ENCODE measurements at regions not wholly inside any gene's neighbourhood (a gene's known extent, or its start where the extent isn't known, plus 50 kb on each side); places are given as distances from the start of the nearest gene placed in this dataset.

DNA sequence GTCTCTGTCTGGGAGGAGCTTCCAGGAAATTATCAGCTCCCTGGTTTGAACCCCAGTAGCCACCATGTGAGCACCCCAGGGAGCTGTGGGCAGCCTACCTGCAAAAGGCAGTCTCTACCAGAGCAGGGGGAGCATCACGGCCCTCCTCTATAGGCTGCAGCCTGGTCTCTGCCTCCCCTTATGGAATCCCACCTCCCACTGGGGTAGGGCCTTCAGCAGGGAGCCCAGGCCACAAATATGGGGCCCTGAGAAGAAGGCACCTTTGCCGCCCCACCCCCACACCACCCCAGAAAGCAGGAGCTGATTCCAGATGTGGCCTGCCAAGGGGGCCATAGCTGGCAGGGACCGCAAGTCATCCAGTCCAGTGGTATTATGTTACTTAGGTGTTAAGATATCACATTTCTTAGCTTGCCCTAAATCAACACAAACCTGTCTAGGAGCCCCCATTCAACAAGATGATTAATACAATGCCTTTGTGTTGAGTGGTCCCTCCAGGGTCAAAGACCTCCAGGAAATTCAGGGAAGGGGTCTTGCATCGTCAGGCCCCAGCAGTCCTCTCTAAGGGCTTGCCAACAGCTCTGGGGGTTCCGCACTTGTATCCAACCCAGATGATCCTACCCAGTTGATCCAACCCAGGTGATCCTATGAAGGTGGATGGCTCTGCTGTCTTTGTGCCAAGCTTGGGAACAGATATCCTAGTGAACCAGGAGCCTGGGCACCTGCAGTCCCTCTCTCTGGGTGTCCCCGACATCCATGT lies 114.9 kb downstream of the OAT start:
- no peaks in the 10 kb centered on the region for H3K27me3 Mint-ChIP-seq
- H3K4me3 Mint-ChIP-seq = no peak overlapping the region
- intact Hi-C loops (cut with micrococcal nuclease) = no loop called here
- peaks cover 24% of the 10 kb centered on the region for H3K4me1 Mint-ChIP-seq (ENCODE audit: low read depth)
- H3K27ac Mint-ChIP-seq = no peak overlapping the region
- H3K36me3 Mint-ChIP-seq (ENCODE audit: low read depth) = peaks cover 18% of the 10 kb centered on the region
- peaks cover 27% of the 10 kb centered on the region for H3K9me3 Mint-ChIP-seq

DNA sequence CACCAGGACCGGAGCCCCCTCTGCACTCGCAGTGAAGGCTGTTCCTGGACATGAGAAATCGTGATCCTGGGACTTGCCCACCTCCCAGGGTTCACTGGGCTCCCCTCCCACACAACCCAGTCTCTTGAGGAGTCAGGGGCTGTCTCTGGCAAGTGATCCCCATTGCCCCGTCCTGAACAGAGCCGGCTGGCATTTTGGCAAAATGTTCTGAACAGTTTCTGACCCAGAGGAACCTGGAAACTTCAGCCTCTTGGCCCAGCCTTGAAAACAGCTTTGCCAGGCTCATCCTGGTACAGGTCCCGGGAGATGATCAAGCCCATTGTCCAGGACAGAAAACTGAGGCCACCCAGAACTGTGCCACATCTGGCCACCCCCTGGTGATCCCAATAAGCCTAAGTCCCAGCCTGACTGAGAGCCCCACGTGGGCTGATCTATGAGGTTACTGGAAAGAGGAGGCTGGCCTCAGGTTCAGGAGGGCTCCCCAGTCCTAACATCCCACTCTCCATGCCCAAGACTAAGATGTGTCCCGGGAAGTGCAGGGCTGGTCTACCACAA lies 115.7 kb downstream of the OAT start:
- Mint-ChIP-seq H3K4me1 (ENCODE audit: low read depth) (peaks cover 16% of the 10 kb centered on the region), H3K27ac (no peak overlapping the region)

DNA sequence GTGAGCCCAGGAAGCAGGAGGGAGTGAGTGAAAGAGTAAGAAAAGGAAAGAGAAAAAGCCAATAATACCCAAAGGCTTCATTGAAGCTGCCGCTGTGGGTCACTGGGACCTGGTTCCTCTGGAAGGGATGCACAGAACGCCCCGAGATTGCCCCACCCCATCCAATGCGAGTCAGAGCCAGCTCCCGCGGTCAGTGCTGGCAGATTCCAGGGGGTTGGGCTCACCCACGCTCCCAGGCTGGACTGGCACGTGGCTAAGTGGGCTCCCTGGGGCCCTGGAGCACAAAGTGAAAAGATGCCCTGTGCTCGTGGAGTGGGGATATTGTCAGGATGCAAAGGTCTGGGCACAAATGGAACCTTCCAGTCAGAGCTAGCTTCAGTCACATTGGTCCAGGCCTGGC lies 117.0 kb downstream of the OAT start:
- Mint-ChIP-seq H3K4me3 (no peak overlapping the region), H3K27ac (no peak overlapping the region), H3K9me3 (peaks cover 36% of the 10 kb centered on the region), H3K4me1 (ENCODE audit: low read depth) (peaks cover 14% of the 10 kb centered on the region), H3K36me3 (ENCODE audit: low read depth) (peaks cover 18% of the 10 kb centered on the region), H3K27me3 (no peaks in the 10 kb centered on the region)
- intact Hi-C loops (cut with micrococcal nuclease) = no loop called here

More for the DNA sequence above, 115.7 kb downstream of the OAT start:
- Mint-ChIP-seq H3K27me3 (no peaks in the 10 kb centered on the region), H3K4me3 (no peak overlapping the region), H3K9me3 (peaks cover 27% of the 10 kb centered on the region), H3K36me3 (ENCODE audit: low read depth) (peaks cover 18% of the 10 kb centered on the region)
- intact Hi-C loops (cut with micrococcal nuclease) = no loop called here

DNA sequence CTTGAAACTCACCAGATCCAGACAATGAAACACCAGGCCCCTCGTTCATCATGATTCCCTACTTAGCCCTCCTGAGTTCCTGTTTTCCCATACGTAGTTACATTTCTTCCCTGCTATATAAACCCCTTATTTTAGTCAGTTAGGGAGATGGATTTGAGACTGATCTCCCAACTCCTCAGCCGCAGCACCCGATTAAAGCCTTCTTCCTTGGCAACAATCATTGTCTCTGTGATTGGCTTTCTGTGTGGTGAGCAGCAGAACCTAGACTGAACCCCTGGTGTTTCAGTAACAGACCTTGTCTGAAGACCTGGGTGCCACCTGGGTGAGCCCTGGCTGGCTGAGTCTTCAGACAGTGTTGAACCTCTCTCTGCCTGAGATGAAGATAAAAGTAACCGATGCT lies 118.0 kb downstream of the OAT start:
- Mint-ChIP-seq H3K4me1 (ENCODE audit: low read depth) (peaks cover 21% of the 10 kb centered on the region), H3K4me3 (no peak overlapping the region), H3K36me3 (ENCODE audit: low read depth) (peaks cover 18% of the 10 kb centered on the region), H3K27me3 (no peaks in the 10 kb centered on the region), H3K27ac (no peak overlapping the region), H3K9me3 (peaks cover 36% of the 10 kb centered on the region)
- intact Hi-C loops (cut with micrococcal nuclease) = no loop called here

DNA sequence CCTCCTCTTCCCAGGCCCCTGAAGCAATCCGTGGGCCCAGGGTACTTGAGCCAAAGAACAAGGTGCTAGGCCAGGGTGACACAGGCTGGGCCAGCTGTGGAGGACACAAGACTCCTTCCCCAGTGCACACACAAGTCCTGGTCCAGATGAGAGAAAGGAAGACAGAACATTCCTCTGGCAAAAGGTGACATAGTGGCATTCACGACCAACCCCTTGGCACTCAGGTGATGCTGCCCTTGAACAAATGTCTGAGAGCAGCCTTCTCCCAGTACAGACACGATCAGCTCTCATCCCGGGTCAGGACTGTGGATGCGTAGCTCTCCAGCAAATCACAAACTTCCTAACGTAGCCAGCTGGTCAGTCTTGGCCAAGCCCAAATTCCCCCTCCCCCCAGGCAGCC lies 118.5 kb downstream of the OAT start:
- intact Hi-C loops (cut with micrococcal nuclease) = no loop called here
- H3K4me1 Mint-ChIP-seq (ENCODE audit: low read depth) = peaks cover 26% of the 10 kb centered on the region
- no peak overlapping the region for H3K27ac Mint-ChIP-seq
- no peak overlapping the region for H3K4me3 Mint-ChIP-seq
- peaks cover 18% of the 10 kb centered on the region for H3K36me3 Mint-ChIP-seq (ENCODE audit: low read depth)
- peaks cover 36% of the 10 kb centered on the region for H3K9me3 Mint-ChIP-seq
- no peaks in the 10 kb centered on the region for H3K27me3 Mint-ChIP-seq

DNA sequence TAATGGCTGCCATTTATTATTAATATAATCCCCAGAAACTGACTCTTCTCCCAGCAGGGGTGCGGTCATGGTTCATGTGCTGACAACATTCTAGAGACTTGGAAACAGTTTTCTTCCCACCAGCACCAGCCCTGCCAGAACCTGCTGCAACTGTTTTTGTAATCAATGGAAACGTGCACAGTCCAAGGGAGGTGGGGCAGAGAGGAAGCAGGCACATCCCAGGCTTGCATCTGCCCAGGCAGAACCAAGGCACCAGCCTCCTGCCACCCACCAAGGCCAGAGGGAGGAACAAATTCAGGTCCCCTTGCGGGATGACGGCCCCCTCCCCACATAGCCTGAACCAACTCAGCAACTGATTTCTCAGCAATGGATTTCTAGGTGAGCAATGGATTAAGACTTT lies 119.0 kb downstream of the OAT start:
- intact Hi-C loops (cut with micrococcal nuclease) = no loop called here
- H3K27ac Mint-ChIP-seq = no peak overlapping the region
- H3K4me3 Mint-ChIP-seq = no peak overlapping the region
- no peaks in the 10 kb centered on the region for H3K27me3 Mint-ChIP-seq
- H3K9me3 Mint-ChIP-seq = peaks cover 36% of the 10 kb centered on the region
- peaks cover 18% of the 10 kb centered on the region for H3K36me3 Mint-ChIP-seq (ENCODE audit: low read depth)
- peaks cover 26% of the 10 kb centered on the region for H3K4me1 Mint-ChIP-seq (ENCODE audit: low read depth)

DNA sequence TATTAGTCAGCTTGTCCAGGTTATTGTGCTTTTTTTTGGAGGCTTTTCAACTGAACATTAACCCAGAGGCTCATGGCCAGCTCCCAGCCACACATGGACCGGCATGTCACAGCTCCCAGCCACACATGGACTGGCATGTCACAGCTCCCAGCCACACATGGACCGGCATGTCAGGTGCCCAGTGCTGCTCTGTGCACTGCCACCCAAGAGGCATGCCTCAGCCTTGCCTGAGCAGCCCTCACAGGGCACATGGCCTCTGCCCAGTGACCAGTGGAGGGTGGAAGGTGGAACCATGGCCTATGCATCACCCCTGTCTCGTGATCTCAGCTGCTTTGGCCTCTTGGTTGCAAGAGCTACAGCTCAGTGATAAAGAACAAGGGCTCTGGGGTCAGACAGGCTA lies 119.8 kb downstream of the OAT start:
- no peak overlapping the region for H3K4me3 Mint-ChIP-seq
- peaks cover 36% of the 10 kb centered on the region for H3K9me3 Mint-ChIP-seq
- no peak overlapping the region for H3K27ac Mint-ChIP-seq
- intact Hi-C loops (cut with micrococcal nuclease) = no loop called here
- peaks cover 26% of the 10 kb centered on the region for H3K4me1 Mint-ChIP-seq (ENCODE audit: low read depth)
- H3K27me3 Mint-ChIP-seq = no peaks in the 10 kb centered on the region
- H3K36me3 Mint-ChIP-seq (ENCODE audit: low read depth) = peaks cover 18% of the 10 kb centered on the region

DNA sequence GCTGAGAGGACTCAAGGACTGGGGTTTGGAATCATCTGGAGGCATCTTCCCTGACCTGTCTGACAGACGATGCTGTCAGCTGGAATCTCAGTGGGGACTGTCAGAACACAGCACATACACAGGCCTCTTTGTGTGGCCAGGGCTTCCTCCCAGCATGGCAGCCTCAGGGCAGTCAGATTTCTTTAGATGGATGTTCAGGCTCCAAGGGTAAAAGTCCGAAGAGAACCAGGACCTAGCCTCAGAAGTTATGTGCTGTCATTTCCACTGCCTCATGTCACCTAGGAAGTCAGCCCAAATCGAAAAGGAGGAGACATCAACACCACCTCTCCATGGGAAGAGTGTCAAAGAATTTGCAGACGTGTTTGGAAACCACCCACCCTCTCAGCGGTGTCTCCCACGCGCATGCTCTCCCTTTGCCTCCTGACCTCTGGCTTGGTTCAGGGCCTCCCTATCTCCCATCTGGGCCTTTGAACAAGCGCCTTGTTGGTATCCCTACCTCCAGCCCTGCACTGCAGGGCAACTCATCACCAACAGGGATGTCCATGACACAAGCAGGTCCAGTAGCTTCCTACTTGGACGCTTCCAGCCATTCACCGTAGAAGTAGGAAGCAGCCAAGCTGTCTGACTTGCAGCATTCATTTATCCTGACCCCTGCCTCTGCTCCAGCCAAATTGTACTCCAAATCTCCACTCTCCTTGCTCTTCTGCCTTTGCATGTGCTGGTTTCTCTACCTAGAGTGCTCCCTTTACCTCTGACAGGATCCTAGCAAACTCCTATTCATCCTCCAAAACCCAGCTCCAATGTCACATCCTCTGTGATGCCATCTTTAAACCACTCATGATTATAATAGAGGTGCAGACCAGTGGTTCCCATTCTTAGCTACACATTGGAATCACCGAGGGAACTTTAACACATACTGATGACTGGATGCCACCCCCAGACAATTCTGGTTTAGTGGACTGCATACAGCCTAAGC lies 121.6 kb downstream of the OAT start:
- H3K4me3 Mint-ChIP-seq = no peak overlapping the region
- intact Hi-C loops (cut with micrococcal nuclease) = no loop called here
- peaks cover 36% of the 10 kb centered on the region for H3K9me3 Mint-ChIP-seq
- peaks cover 18% of the 10 kb centered on the region for H3K36me3 Mint-ChIP-seq (ENCODE audit: low read depth)
- H3K4me1 Mint-ChIP-seq (ENCODE audit: low read depth) = peaks cover 26% of the 10 kb centered on the region
- no peaks in the 10 kb centered on the region for H3K27me3 Mint-ChIP-seq
- no peak overlapping the region for H3K27ac Mint-ChIP-seq

DNA sequence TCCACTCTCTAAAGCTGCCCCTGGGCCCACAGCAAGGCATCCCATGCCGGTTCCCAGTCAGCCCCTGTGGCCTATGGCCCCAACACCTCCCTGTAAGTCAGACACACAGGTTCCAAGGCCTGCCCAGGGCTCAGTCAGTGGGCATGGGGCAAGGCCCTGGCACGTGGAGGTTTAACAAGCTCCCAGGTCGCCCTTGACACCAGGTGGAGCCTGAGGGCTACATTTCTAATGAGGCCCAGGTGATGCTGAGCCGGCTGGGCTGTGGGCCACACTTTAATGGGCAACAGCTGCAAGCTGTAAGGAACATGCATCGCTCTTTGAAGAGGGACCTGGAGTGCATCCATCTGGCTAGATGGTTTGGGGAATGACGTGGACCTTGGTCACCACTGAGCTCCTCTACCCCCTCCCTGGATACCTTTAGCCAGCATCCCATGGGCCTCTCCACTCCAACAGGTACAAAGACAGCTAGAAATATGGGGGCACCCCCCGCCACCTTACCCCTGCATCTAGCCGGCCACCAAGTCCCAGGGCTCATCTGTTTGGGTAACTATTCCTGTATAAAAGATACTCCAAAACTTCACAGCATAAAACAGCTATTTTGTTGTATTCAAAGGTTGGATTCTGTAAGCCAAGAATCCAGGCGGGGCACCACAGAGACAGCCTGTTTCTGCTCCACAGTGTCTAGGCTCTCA lies 122.5 kb downstream of the OAT start:
- no peaks in the 10 kb centered on the region for H3K27me3 Mint-ChIP-seq
- H3K27ac Mint-ChIP-seq = no peak overlapping the region
- H3K4me1 Mint-ChIP-seq (ENCODE audit: low read depth) = peaks cover 28% of the 10 kb centered on the region
- peaks cover 29% of the 10 kb centered on the region for H3K9me3 Mint-ChIP-seq
- no peak overlapping the region for H3K4me3 Mint-ChIP-seq
- peaks cover 15% of the 10 kb centered on the region for H3K36me3 Mint-ChIP-seq (ENCODE audit: low read depth)
- intact Hi-C loops (cut with micrococcal nuclease) = no loop called here

DNA sequence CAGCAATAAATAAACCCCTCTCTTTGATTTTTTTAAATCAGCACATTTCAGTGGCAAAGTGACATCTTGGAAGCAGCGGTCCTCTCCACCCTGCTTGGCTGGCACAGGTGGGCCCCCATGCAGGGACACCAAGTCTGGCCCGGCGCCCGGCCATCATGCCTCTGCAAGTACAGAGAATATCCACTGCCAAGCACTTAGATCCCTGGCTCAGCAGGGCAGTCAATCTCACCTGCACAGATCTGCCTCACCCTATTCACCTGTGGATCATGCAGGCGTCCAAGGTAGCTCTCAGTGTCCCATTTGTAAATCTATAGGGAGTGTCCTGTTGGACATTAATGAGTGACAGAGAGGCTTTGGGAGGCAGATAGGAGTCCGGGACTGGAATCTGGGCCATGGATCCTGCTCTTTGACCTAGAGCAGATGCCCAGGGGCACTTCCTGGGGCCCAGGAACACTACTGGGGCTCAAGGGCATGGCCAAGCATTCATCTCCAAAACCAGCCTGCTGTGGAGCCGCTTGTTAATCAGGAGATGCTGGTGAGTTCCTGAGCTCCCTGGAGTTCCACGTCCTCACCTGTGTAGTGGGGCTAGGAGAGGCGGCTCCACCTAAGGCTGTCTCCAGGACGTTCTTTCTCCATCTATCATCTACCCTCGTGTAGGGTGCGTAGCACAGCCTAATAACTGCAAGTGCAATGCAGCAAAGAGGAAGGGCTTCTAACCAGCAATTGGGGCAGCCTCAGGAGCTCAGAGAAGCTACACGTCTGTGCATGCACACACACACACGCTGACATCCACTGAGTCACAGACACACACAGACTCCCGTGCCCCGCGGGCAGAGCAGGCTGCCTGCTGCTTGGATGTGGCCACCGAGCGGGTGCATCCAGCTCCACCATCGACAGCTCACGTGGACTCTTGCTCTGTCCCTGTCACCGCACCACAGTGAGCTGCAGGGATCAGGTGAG lies 123.6 kb downstream of the OAT start:
- Mint-ChIP-seq H3K9me3 (peaks cover 18% of the 10 kb centered on the region), H3K4me1 (ENCODE audit: low read depth) (peaks cover 39% of the 10 kb centered on the region), H3K27ac (no peak overlapping the region), H3K27me3 (no peaks in the 10 kb centered on the region), H3K4me3 (no peak overlapping the region), H3K36me3 (ENCODE audit: low read depth) (peaks cover 3% of the 10 kb centered on the region)
- intact Hi-C loops (cut with micrococcal nuclease) = no loop called here

DNA sequence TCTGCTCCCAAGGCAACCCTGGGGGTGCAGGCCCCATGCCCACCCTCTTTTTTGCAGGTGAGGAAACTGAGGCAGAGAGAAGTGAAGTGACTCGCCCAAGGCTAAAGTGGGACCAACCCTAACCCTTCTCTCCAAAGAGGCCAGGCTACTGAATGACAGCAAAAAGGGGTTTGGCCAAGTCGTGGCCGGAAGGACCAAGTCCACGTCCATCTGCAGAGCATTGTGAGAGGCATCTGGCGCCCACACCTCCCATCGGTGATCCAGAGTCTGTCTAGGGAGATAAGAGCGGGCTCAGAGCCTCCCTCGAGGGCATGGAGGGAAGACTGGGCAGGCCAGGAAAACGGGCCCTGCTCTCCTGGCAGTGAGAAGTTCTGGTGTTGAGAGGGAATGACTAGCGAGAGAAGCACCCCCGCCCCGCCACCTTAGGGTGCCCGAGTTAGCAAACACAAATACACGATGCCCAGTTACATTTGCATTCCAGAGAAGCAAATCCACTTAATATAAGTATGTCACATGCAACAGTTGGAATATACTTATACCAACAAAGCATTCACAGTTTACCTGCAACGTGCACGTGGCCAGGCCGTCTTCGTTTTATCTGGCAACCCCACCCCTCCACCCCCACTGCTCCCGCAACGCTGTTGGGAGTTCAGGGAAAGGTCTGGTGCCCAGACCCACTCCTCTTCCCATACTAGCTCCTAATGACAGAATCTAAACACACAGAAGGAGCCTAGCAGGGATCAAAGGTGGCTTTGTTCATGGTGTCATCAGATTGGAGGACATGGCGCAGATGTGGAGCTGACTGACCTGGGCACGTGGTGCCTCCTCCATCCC lies 124.9 kb downstream of the OAT start:
- no peaks in the 10 kb centered on the region for H3K27me3 Mint-ChIP-seq
- no peak overlapping the region for H3K4me3 Mint-ChIP-seq
- H3K4me1 Mint-ChIP-seq (ENCODE audit: low read depth) = peaks cover 52% of the 10 kb centered on the region
- peaks cover 9% of the 10 kb centered on the region for H3K9me3 Mint-ChIP-seq
- no peaks in the 10 kb centered on the region for H3K36me3 Mint-ChIP-seq (ENCODE audit: low read depth)
- H3K27ac Mint-ChIP-seq = no peak overlapping the region
- intact Hi-C loops (cut with micrococcal nuclease) = no loop called here

DNA sequence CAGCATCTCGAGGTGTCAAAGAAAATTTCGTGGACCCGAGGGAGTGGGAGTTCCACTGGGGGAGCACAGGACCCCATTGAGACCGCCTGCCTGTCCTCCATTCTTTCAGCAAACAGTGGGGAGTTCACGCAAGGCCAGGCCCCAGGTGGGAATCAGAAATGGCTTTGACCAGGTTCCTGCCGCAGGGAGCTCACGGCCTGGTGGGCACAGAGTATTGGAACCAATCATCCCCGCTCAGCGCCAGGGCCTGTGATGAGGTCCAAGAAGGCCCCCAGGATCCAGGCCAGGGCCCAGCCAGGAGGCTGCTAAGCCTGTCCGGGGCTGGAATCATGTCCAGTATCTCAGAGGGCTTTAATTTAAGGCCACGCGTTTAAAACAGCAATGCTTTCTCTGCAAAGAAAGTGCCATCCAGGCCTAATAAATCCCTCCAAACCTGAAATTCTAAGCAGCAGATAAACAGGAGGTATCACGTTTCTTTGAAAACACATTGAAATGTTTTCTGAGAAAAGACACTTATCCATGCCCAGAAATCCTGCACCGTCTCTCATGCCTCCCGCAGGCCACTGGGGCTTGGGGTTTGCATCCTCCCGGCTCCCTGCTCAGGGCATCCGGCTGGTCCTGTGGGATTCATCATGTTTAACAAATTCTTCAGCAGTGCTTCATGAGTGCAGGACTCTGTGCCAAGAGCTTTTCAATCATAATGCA lies 125.7 kb downstream of the OAT start:
- H3K36me3 Mint-ChIP-seq (ENCODE audit: low read depth) = no peaks in the 10 kb centered on the region
- H3K9me3 Mint-ChIP-seq = peaks cover 9% of the 10 kb centered on the region
- no peak overlapping the region for H3K4me3 Mint-ChIP-seq
- peaks cover 58% of the 10 kb centered on the region for H3K4me1 Mint-ChIP-seq (ENCODE audit: low read depth)
- no peaks in the 10 kb centered on the region for H3K27me3 Mint-ChIP-seq
- intact Hi-C loops (cut with micrococcal nuclease) = no loop called here
- no peak overlapping the region for H3K27ac Mint-ChIP-seq

All from dendritic cell treated with granulocyte-macrophage colony-stimulating factor and Interleukin-4, amounts not matched to agents 40 ng/mL and 50 ng/mL, for 4 days (primary cell).